IMR-90 (cell line): ENCODE measurements at regions not wholly inside any gene's neighbourhood (a gene's known extent, or its start where the extent isn't known, plus 50 kb on each side); places are given as distances from the start of the nearest gene placed in this dataset.

Experiments
- BHLHE40 ChIP-seq: fragments of 150-350 bp; IDR thresholded peaks from 2 replicates; pipeline ENCODE4 v1.6.1; 2016; ENCODE audit warnings: mild to moderate bottlenecking, low read depth, low read length
- TF ChIP-seq, protein P1 (sequence below): conservative IDR thresholded peaks from 2 replicates; pipeline ENCODE4 v1.5.1; 2012; ENCODE audit warnings: mild to moderate bottlenecking, low read depth, low read length, improper control_type of control experiment

DNA sequence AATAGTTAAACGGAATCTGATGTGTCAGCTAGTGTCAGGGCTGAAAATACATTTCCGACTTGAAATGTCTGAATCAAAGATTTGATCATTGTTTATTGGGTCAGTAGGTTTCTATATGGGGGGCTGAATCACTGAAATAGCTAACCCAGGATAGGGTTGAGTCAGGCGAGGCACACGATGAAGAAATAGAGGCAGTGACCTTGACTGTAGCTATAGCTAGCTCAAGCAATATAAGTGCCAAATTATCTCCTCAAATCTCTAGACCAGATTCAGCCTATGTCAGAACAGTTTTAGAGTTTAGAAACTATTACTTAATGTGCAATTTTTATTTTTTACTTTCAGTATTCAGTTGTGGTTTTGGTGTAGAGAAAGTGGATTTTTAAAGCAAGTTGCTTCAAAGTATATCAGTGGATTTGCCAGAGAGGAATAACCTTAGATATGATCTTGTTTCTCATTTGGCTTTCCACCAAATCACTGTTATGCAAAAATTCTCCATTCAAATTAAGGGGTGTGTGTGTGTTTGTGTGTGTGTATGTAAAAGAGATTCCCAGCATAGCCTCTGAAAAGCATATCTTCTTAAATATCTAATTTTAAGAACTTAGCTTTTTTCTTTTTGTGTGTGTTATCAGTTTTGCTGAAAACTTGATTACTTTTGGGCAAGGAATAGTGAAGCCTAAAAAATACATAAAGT, 100.3 kb upstream of the RPL34 start:
- TF ChIP-seq, protein P1, sequence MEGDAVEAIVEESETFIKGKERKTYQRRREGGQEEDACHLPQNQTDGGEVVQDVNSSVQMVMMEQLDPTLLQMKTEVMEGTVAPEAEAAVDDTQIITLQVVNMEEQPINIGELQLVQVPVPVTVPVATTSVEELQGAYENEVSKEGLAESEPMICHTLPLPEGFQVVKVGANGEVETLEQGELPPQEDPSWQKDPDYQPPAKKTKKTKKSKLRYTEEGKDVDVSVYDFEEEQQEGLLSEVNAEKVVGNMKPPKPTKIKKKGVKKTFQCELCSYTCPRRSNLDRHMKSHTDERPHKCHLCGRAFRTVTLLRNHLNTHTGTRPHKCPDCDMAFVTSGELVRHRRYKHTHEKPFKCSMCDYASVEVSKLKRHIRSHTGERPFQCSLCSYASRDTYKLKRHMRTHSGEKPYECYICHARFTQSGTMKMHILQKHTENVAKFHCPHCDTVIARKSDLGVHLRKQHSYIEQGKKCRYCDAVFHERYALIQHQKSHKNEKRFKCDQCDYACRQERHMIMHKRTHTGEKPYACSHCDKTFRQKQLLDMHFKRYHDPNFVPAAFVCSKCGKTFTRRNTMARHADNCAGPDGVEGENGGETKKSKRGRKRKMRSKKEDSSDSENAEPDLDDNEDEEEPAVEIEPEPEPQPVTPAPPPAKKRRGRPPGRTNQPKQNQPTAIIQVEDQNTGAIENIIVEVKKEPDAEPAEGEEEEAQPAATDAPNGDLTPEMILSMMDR = no peak
- TF ChIP-seq BHLHE40 = no peak
